ENCODE measurements at regions not wholly inside any gene's neighbourhood (a gene's known extent, or its start where the extent isn't known, plus 50 kb on each side); places are given as distances from the start of the nearest gene placed in this dataset.
"Not testable (repeated sequence)": the region's sequence is repeated elsewhere in the genome, so short reads cannot be mapped to it uniquely, and the experiment has no call there.

- no peaks in the 10 kb centered on the region for H3K4me1 ChIP-seq
- H3K9me3 ChIP-seq, result no peaks in the 10 kb centered on the region
- no peak overlapping the region for H3K4me3 ChIP-seq
- no peak for TF ChIP-seq CTCF (IDR thresholded peaks at IDR 0.05)
- no peak for DNase-seq
- no peaks in the 10 kb centered on the region for H3K27me3 ChIP-seq
- ATAC-seq, result no peak
- no peak overlapping the region for H3K27ac ChIP-seq
- intact Hi-C loops (cut with DNase I), result no loop called here
- no peaks in the 10 kb centered on the region for H3K36me3 ChIP-seq
Measured at GRCh38 chr7:145350334-145350733, 514.5 kb upstream of the TPK1 start.

- ATAC-seq; H3K9me3 ChIP-seq; DNase-seq; H3K4me1 ChIP-seq; H3K4me3 ChIP-seq; H3K27ac ChIP-seq; H3K27me3 ChIP-seq; H3K36me3 ChIP-seq; intact Hi-C loops (cut with DNase I): not testable (repeated sequence)
Measured at GRCh38 chr7:145349452-145349851, 513.6 kb upstream of the TPK1 start.

GRCh38 chr7:145347271-145347670, 511.4 kb upstream of the TPK1 start:
- H3K9me3 ChIP-seq, result peaks cover 3% of the 10 kb centered on the region
- no peak overlapping the region for H3K27ac ChIP-seq
- ATAC-seq (no peak), DNase-seq (no peak)
- no peaks in the 10 kb centered on the region for H3K27me3 ChIP-seq
- no peak overlapping the region for H3K4me3 ChIP-seq
- intact Hi-C loops (cut with DNase I), result no loop called here
- H3K36me3 ChIP-seq, result no peaks in the 10 kb centered on the region
- H3K4me1 ChIP-seq, result no peaks in the 10 kb centered on the region
- TF ChIP-seq CTCF (IDR thresholded peaks at IDR 0.05), result no peak

GRCh38 chr7:145339319-145339718, 503.5 kb upstream of the TPK1 start:
- H3K27ac ChIP-seq, result no peak overlapping the region
- ATAC-seq (no peak), DNase-seq (no peak)
- TF ChIP-seq CTCF (IDR thresholded peaks at IDR 0.05), result no peak
- peaks cover 3% of the 10 kb centered on the region for H3K9me3 ChIP-seq
- no peaks in the 10 kb centered on the region for H3K27me3 ChIP-seq
- H3K4me3 ChIP-seq, result no peak overlapping the region
- H3K36me3 ChIP-seq, result no peaks in the 10 kb centered on the region
- H3K4me1 ChIP-seq, result no peaks in the 10 kb centered on the region
- intact Hi-C loops (cut with DNase I), result no loop called here

GRCh38 chr7:145331522-145331921, 495.7 kb upstream of the TPK1 start:
- ATAC-seq (no peak), DNase-seq (no peak)
- H3K36me3 ChIP-seq, result no peaks in the 10 kb centered on the region
- H3K4me3 ChIP-seq, result no peak overlapping the region
- H3K9me3 ChIP-seq, result no peaks in the 10 kb centered on the region
- H3K27ac ChIP-seq, result no peak overlapping the region
- H3K27me3 ChIP-seq, result no peaks in the 10 kb centered on the region
- intact Hi-C loops (cut with DNase I), result no loop called here
- H3K4me1 ChIP-seq, result no peaks in the 10 kb centered on the region
- TF ChIP-seq CTCF (IDR thresholded peaks at IDR 0.05), result no peak

- no peak for ATAC-seq
- no peak for DNase-seq
- H3K27me3 ChIP-seq, result no peaks in the 10 kb centered on the region
- no peaks in the 10 kb centered on the region for H3K9me3 ChIP-seq
- TF ChIP-seq CTCF (IDR thresholded peaks at IDR 0.05), result no peak
- no peaks in the 10 kb centered on the region for H3K36me3 ChIP-seq
- H3K4me1 ChIP-seq, result no peaks in the 10 kb centered on the region
- intact Hi-C loops (cut with DNase I), result no loop called here
- no peak overlapping the region for H3K27ac ChIP-seq
- no peak overlapping the region for H3K4me3 ChIP-seq
Measured at GRCh38 chr7:145331076-145331475, 495.2 kb upstream of the TPK1 start.

Measured in upper lobe of right lung (tissue), 1 donor.